ENCODE measurements at regions not wholly inside any gene's neighbourhood (a gene's known extent, or its start where the extent isn't known, plus 50 kb on each side); places are given as distances from the start of the nearest gene placed in this dataset.
A peak's percentile ranks its signal among the peaks of the same experiment; 100 is the strongest.
"Not testable (repeated sequence)": the region's sequence is repeated elsewhere in the genome, so short reads cannot be mapped to it uniquely, and the experiment has no call there.

DNA sequence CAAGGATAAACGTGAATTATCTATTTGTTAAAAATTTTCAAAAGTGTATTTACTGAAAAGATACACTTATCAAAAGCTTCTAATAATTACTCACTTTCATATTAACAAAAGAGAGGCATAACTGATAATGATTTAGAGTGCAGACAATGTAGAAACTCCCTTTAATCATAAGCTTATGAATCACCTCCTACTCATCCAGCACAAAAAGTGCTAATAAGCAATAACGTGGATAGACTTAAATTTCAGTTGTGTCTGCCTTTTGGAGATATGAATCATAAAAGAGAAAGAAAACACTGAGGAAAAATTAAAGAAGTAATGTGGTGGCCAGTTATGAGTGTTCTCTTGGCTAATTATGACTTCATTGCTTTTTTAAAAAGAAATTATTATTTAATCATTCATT lies 827.6 kb upstream of the B3GALT2 start:
- DNase-seq (ENCODE audit: low read depth): peak; percentile 84

DNA sequence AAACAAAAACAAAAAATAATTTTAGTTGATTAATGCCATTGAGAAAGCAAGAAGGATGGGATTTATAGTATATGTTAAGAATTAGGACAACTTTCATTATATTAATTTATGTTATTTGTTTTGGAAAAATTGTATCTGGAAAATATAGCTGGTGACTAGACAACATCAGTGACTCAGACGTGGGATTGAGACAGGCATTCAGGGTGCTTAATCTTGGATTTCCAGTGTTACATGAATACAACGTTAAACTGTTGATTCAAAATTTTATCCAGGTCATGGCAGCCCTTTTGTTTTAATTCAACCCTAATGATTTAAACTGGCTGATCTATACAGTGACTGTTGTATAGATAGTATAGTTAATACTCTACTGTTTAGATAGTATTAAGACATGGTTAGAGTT lies 827.1 kb upstream of the B3GALT2 start:
- DNase-seq (ENCODE audit: low read depth): peak; percentile 76

DNA sequence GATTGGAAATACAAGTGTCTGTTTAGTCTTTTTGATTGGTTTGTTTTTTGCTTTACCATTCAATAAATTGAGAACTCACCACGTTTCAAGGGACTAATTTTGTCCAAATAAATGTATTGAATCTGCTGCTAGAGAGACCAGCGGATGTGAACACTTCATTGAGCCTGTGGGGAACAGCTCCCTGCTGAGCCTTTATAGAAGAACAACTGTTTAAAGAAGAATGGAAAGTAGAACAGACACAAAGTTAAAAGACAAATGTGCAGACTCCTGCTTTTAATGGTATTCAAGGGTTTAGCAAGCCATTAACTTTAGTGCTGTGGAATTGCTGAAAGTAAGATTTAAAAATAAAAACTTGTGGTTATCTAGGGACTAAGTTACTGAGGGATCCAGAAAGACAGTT lies 817.7 kb upstream of the B3GALT2 start:
- DNase-seq (ENCODE audit: low read depth): no peak

DNA sequence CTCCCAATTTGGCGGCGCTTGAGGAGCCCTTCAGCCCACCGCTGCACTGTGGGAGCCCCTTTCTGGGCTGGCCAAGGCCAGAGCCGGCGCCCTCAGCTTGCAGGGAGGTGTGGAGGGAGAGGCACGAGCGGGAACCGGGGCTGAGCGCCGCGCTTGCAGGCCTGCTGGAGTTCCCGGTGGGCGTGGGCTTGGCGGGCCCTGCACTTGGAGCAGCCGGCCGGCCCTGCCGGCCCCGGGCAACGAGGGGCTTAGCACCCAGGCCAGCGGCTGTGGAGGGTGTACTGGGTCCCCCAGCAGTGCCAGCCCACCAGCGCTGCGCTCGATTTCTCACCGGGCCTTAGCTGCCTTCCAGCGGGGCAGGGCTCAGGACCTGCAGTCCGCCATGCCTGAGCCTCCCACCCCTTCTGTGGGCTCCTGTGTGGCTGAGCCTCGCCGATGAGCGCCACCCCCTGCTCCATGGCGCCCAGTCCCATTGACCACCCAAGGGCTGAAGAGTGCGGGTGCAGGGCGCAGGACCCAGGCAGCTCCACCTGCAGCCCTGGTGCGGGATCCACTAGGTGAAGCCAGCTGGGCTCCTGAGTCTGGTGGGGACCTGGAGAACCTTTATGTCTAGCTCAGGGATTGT lies 815.4 kb upstream of the B3GALT2 start:
- not testable (repeated sequence) for DNase-seq (ENCODE audit: low read depth)

DNA sequence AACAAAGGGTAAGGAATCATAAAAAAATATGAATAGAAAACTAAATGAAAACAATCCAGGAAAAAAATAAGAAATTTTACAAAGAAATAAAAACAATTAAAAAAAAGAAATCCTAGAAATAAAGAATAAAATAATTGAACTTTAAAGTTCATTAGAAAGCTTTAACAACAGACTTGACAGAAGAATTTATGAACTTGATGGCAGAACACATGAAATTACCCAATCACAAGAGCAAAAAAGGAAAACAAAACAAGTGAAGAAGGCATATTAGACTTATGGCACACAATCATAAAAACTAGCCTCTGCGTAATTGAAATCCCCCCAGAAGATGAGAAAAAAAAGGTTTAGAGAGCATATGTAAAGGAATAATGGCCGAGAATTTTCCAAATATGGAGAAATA lies 802.5 kb upstream of the B3GALT2 start:
- DNase-seq (ENCODE audit: low read depth): no peak

DNA sequence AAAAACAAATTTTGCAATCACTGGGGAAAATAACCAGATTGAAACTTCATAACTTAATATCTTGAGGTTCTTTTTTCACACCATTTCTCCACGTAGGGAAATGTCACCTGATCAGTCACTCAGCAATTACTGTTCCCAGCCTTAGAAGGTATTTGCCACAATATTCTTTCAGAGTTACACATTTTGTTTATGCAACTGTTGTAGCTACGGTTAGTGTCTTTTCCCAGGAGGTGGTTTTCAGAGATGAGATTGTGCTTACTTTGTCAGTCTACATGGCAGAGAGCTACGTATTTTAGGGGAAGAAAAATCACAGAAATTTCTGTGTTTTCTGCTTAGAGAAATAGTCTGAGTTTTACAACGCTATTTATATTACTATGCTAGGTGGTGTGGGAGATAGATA lies 792.8 kb upstream of the B3GALT2 start:
- DNase-seq (ENCODE audit: low read depth): no peak

DNA sequence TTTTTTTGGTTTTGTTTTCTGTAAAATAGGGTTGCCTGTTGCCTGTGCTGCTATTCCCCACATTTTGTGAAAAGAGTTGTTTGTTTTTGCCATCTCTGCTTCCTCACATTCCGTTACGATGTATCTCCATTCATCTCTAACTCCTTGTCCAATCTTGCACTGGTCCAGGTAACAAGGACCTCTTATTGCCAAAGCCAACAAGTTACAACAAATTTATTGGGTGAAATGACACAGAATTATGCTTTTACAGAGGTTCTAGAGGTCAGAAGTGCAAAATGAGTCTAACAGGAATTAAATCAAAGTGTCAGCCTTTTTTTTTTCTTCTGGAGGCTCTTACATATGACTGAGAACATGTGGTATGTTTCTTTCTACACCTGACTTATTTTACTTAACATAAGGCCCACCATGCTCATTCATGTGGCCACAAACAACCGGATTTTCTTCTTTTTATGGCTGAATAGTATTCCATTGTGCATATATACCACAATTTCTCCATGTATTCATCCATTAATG lies 787.9 kb upstream of the B3GALT2 start:
- DNase-seq (ENCODE audit: low read depth): no peak

DNA sequence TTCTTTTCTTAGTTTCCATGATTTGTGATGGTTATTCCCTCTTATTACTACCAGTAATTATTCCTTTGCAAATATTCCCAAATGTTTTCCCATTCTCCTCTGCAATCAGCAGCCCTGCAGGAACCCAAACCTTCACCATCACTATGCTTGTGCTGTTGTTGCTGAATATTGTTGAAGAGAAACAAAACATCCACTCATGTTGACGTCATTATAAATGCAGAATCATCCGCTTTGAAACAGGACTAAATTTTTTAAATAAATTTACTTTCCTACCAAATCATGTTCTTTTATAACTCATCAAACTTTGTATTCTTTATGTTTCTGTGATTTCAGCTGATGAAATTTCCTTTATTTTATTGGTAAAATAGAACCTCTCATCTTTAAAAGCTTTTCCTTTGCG lies 787.0 kb upstream of the B3GALT2 start:
- no peak for DNase-seq (ENCODE audit: low read depth)

DNA sequence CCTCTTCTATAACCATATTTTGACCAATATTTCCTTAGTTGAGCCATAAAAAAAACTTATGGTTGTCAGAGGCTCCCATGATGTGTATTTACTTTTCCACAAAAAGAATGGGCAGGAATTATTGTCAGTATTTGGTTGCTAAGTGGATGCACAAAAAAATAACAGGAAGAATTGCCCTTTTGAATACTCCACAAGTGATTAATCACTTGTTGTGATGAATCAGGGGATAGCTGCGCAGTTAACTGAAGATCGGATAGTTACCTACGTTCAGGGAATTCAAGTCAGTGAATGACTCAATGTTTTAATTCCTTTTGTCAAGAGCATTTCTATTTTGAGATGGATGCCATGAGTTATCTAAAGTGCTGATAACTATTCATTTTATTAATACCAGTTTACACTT lies 785.2 kb upstream of the B3GALT2 start:
- DNase-seq (ENCODE audit: low read depth): peak; percentile 81

DNA sequence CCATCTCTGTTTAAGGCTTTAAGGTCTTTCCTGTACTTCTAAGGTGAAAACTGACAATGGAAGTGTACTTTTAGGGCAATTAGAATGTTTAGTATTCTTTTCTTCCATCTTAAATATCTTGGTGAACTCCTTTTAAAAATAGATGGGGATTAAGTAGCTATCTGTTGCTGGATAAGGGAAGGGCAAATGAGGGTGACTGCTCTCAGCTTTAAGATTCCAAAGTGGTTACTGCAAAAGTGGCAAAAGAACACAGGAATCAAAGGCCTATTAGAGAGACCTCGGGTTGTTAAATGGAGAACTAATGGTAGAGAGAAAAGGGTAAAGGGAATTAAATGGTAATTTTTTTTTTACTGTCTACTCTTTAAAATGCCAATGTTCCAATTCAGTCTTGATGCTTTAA lies 774.1 kb upstream of the B3GALT2 start:
- DNase-seq (ENCODE audit: low read depth): no peak

DNA sequence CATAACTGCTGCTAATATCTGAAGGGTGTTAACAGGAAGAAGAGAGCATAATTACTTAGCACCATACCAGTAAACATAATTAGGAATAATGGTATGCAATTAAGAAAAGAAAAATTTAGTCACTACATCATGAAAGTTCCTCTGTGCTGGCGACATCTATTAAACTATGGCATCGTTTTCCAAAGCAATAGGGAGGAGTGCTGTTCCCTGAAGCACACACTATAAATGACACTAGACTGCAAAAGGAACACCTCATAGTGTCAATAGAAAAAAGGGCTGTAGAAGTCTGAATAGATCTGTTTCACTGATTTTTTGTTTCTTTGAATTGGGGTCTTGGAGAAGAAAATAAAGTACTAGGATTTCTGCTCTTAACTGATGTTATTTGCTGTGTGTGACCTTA lies 773.6 kb upstream of the B3GALT2 start:
- DNase-seq (ENCODE audit: low read depth): no peak

DNA sequence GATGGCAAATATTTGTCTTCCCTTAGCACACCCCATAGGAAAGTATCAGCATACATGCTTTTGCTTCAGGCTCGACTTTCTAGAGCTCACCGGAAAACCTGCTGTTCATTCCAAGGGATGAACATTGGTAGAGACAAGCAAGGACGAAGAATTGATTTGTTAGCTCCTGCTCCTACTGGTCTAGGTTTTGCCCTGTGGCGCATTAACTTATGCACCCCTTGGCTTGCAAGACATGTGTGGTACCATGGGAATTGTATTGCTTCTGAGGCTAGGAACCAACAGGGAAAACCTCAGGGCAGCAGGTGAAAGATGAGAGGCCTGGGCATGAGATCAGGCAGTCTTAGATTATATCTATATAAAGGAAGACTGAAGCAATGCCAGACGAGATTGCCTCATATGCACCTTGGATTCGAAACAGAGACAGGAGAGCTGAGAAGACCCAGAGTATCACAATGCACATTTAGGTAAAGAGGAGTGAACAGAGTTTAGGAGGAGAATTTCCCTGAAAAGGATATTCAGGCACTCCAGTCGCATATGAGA lies 771.2 kb upstream of the B3GALT2 start:
- no peak for DNase-seq (ENCODE audit: low read depth)

DNA sequence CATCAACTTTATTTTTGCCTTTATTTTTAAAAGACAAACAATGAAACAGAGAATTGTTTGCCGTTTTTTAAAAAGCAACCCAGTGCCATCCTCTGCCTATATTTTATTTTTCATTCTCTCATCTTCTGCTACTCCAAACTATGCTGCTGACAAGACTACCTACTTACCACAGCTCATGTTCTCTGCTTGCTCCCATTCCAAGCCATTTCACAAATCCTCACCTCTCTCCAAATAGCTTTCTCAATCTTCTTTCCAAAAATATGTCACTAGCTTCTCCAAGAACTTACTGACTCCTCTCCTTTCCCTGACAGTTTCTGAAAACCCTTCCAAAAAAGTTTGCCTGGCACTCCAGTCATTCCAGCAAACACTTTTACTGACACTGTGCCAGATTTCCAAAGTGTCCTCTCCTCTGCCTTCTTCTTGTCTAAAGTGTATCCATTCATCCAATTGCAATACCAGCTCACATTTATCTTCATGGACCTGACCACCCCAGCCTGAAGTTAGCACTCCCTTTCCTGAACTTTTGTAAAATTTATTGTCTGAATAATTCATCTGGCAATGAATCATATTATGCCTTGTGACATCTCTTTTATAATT lies 766.5 kb upstream of the B3GALT2 start:
- DNase-seq (ENCODE audit: low read depth): no peak

DNA sequence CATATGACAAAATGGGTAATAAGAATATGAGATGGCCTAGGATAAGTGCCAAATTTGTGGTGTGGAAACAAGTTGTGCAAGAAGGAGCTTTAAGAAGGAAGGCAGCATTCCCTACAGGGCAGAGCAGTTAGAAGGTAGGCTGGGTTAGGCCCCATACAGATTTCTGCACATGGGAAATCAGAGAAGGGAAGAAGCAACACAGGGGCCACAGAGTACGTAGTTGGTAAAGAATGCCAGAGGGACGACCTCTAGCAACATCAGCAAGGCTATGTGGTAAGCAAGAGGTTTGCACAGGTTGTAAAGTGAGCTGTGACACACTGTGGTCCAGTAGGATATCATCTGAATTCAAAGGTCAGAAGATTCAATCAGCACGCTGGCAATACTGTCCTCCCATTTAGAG lies 765.6 kb upstream of the B3GALT2 start:
- peak; percentile 65 for DNase-seq (ENCODE audit: low read depth)

DNA sequence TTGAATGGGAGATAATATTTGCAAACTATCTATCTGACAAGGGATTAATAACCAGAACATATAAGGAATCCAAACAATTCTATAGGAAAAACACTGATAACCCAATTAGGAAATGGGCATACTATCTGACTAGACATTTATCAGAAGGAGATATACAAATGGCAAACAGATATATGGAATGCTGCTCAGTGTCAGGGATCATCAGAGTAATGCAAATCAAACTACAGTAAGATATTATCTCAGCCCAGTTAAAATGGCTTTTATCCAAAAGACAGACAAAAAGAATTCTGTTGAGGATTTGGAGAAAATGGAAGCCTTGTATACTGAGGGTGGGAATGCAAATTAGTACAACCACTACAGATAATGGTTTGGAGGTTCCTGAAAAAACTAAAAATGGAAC lies 758.0 kb upstream of the B3GALT2 start:
- DNase-seq (ENCODE audit: low read depth): no peak

DNA sequence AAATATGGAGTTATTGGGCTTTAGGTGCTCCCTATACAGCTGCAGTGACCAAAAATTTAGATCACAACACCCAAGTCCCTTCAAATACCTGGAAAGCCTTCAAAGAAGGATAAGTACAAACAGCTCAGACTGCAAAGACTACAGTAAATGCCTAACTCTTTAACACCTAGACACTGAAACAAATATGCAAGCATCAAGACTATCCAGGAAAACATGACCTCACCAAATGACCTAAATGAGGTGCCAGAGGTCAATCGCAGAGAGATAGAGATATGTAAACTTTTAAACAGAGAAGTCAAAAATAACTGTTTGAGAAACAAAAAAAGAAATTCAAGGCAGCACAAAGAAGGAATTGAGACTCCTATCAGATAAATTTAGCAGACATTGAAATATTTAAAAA lies 753.8 kb upstream of the B3GALT2 start:
- DNase-seq (ENCODE audit: low read depth): no peak

DNA sequence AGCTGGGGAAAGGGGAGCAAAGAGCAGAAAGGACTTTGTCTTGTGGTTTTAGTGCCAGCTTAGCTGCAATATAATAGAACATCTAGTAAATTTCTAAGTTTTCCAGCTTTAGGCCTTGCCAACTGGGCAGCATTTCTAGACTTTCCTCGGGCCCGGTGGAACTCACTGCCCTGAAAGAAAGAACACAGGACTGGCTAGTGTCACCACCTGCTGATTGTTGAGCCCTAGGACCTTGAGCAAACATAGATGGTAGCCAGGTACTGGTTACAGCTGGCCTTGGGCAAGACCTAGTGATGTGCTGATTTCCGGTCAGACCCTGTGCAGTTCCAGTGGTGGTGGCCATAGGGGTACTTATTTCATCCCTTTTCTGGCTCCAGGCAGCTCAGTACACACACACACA lies 753.2 kb upstream of the B3GALT2 start:
- DNase-seq (ENCODE audit: low read depth): no peak

DNA sequence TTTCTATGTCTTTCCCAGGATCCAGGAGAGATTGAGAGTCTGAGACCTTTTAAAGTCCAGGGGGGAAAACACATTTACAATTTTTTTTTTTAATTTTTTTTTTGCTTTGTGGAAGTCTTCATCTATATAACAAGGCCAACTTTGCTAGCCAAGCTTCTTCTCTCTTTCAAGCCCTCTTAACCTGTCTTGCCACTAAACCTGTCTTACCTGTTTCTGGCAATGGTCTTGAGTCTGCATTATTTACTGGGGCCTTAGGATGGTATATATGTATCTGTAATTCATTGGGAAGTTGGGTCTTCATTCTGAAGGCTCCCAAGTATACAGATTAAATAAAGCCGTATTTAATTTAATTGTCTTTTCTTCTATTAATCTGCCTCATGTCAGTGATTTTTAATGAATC lies 750.9 kb upstream of the B3GALT2 start:
- DNase-seq (ENCODE audit: low read depth): no peak

DNA sequence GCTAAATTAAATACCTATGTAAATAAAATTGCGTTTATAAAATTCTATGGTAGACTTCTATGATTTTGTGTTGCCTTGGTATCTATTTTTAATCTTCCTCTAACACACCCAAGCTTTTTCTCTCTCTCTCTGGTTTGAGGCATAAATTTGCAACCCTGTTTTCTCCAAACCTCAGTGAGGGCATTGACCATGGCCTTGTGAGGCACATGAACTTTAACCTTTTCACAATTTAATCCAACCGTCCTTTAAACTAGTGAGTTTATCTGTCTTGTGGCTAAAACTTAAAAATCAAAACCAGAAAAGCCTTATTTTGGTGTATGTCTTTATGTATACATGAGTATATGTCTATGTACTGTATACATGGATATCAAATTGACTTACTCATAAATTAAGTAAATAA lies 746.6 kb upstream of the B3GALT2 start:
- no peak for DNase-seq (ENCODE audit: low read depth)

DNA sequence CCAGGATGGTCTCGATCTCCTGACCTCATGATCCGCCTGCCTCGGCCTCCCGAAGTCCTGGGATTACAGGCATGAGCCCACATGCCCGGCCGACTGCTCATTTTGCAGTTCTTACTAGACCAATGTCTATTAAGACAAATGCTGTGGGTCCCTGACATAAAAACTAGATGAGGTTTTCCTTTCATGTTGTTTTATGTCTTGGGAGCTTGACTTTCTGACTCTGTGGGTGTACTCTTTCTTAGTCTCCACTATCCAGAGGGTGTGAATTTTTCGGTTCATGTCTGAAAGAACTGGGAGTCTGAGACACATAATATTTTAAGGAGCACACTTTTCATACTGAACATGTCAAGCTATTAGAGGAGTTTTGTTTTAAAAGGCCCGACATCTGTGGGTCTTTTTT lies 744.9 kb upstream of the B3GALT2 start:
- DNase-seq (ENCODE audit: low read depth): no peak

DNA sequence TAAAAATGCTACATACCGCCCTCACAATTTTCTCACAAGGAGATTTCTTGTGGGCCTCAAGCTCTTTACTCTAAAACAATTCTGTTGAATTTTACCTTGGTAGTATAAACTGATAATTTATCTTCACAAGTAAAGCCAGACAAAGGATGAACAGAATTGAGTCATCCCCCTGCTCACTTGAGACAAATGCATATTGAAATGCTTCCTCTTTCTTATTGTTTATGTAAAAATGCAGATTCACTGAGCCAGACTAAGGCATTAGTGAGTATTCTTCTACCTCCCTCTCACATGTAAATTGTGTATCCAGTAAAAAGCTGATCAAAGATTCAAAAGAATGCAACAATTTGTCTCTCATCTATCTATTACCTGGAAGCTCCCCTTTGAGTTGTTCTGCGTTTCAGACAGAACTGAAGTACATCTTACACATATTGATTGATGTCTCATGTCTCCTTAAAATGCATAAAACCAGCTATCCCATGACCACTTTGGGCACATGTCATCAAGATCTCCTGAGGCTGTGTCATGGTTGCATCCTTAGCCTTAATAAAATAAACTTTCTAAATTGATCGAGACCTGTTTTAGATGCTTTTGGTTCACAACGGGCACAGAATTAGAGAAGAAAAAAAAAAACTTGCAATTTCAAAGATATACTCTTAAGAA lies 743.1 kb upstream of the B3GALT2 start:
- peak; percentile 21 for DNase-seq (ENCODE audit: low read depth)

DNA sequence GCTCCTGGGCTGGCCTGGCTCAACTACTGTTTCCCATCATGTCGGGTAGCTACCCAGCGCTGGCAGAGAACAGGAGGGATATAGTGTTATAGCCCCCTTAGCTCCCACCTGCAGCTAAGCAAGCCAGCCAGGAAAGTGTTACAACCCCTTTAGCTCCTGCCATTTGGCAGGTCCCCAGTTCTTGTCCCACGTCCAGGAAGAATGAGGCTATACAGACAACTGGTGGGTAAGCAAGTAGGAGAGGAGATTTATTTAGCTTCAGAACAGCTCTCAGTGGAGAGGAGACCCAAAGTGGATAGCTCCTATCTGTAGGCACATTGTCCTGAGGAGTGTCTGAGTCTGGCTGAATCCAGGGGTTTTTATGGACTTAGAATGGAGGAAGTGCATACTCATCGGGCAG lies 741.1 kb upstream of the B3GALT2 start:
- DNase-seq (ENCODE audit: low read depth): peak; percentile 36

DNA sequence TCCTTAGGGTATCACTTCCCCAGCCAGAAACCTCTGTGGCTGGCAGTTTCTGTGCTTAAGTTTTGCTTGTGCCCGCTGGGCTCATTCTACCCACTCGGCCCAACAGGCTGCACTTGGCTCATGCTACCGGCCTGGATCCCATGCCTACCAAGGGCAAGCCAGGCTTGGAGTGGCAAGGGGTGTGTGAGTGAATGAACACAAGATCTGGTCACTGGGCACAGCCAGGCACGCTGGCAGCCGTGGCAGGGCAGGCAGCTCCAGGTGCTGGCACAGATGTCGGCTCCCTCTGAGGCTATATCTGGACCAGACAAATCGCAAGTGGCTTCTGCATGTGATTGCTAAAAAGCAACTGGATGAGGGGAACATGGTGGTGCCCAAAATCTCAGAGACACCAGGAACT lies 740.5 kb upstream of the B3GALT2 start:
- no peak for DNase-seq (ENCODE audit: low read depth)
